RWPE2 (cell line): ENCODE measurements at regions not wholly inside any gene's neighbourhood (a gene's known extent, or its start where the extent isn't known, plus 50 kb on each side); places are given as distances from the start of the nearest gene placed in this dataset.

ENCODE experiments used
- ATAC-seq: fragments of 200-7000 bp; cut with Tn5 transposase; 3 replicates; pipeline ENCODE4 v1.9.1; 2021; ENCODE audit warnings: low read depth
- DNase-seq: peaks from one replicate; pipeline ENCODE4 v3.0.0-alpha.2; 2020; ENCODE audit warnings: low spot score
- H3K27ac ChIP-seq: fragments of 450-650 bp; 2 replicates; pipeline ENCODE4 v1.5.1; 2017; ENCODE audit warnings: mild to moderate bottlenecking; ENCODE audit not compliant: poor library complexity, severe bottlenecking
- H3K27me3 ChIP-seq: fragments of 250-450 bp; sonication (Bioruptor Pico); 2 replicates; pipeline ENCODE4 v1.5.1; 2021; ENCODE audit warnings: mild to moderate bottlenecking, moderate library complexity; ENCODE audit not compliant: insufficient read depth, poor library complexity, severe bottlenecking
- H3K36me3 ChIP-seq: fragments of 250-450 bp; sonication (Bioruptor Pico); 2 replicates; pipeline ENCODE4 v1.5.1; 2020; ENCODE audit warnings: low read depth, mild to moderate bottlenecking, moderate library complexity
- H3K4me1 ChIP-seq: fragments of 250-450 bp; sonication (Bioruptor Pico); 2 replicates; pipeline ENCODE4 v1.5.1; 2021; ENCODE audit warnings: mild to moderate bottlenecking, moderate library complexity; ENCODE audit not compliant: insufficient read depth, poor library complexity, severe bottlenecking
- H3K4me3 ChIP-seq: fragments of 250-450 bp; sonication (Bioruptor Pico); 2 replicates; pipeline ENCODE4 v1.5.1; 2021; ENCODE audit warnings: mild to moderate bottlenecking, moderate library complexity; ENCODE audit not compliant: severe bottlenecking
- H3K9me3 ChIP-seq: fragments of 250-450 bp; sonication (Bioruptor Pico); 2 replicates; pipeline ENCODE4 v1.5.1; 2021; ENCODE audit warnings: mild to moderate bottlenecking, moderate library complexity; ENCODE audit not compliant: severe bottlenecking
- CTCF ChIP-seq: fragments of 450-650 bp; IDR thresholded peaks from one replicate; pipeline ENCODE4 v1.5.1; 2017; ENCODE audit warnings: mild to moderate bottlenecking, moderate library complexity; ENCODE audit not compliant: poor library complexity, severe bottlenecking

- Histone ChIP-seq H3K9me3 (no peaks in the 10 kb centered on the region), H3K36me3 (no peaks in the 10 kb centered on the region), H3K27me3 (no peaks in the 10 kb centered on the region), H3K27ac (no peak overlapping the region), H3K4me1 (no peaks in the 10 kb centered on the region), H3K4me3 (no peak overlapping the region)
- TF ChIP-seq CTCF = no peak
- no peak for ATAC-seq
- no peak for DNase-seq
These were observed 1427.1 kb downstream of the LRRC4C start for GRCh38 chr11:40032331-40032730.

DNA sequence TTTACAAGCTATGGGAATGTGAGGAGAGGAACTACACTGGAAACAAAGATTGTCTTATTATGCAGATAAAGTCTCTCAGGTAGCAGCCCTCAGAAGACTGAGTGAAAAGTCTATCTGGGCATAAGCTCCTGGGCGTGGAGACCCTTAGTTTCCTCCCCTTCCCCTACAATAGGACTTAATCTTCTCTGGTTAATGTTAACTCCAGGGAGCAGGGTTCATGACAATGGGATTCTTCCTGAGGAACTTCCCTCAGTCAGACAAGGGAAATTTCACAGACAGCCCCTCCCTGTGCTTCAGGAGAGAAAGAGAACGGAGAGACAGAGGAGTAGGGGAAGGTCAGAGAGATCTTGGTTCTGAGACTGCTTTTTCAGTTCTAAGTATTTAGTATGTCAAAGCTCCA is 1428.6 kb downstream of the LRRC4C start:
- Histone ChIP-seq H3K9me3 (no peaks in the 10 kb centered on the region), H3K27me3 (no peaks in the 10 kb centered on the region), H3K27ac (no peak overlapping the region), H3K36me3 (no peaks in the 10 kb centered on the region), H3K4me3 (no peak overlapping the region), H3K4me1 (no peaks in the 10 kb centered on the region)
- no peak for DNase-seq
- no peak for ATAC-seq
- TF ChIP-seq CTCF = no peak

DNA sequence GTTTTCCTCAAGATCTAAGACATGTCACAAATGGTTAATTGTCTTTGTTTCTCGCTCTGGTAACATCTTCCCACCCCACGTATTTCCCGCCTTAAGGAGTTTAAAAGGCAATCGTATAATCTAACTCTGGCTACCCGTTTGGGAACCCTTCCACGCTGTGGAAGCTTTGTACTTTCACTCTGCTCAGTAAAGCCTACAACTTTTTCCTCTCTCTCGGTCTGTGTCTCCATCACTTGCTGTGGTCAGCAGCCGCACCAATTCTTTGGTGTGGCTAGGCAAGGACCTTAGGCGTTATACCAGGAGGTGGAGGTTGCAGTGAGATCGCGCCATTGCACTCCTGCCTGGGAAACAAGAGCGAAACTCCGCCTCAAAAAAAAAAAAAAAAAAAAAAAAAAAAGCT is 1430.1 kb downstream of the LRRC4C start:
- DNase-seq (no peak), ATAC-seq (0 out of 3 replicates have a peak, but pooled peaks have one; percentile 25)
- Histone ChIP-seq H3K27ac (no peak overlapping the region), H3K36me3 (no peaks in the 10 kb centered on the region), H3K27me3 (no peaks in the 10 kb centered on the region), H3K4me1 (no peaks in the 10 kb centered on the region), H3K4me3 (no peak overlapping the region), H3K9me3 (no peaks in the 10 kb centered on the region)
- TF ChIP-seq CTCF = no peak

GRCh38 chr11:40027720-40028119 is 1431.7 kb downstream of the LRRC4C start:
- H3K27ac ChIP-seq = no peak overlapping the region
- no peak overlapping the region for H3K4me3 ChIP-seq
- ATAC-seq (no peak), DNase-seq (no peak)
- H3K36me3 ChIP-seq = no peaks in the 10 kb centered on the region
- no peaks in the 10 kb centered on the region for H3K4me1 ChIP-seq
- no peaks in the 10 kb centered on the region for H3K9me3 ChIP-seq
- TF ChIP-seq CTCF = no peak
- H3K27me3 ChIP-seq = no peaks in the 10 kb centered on the region

DNA sequence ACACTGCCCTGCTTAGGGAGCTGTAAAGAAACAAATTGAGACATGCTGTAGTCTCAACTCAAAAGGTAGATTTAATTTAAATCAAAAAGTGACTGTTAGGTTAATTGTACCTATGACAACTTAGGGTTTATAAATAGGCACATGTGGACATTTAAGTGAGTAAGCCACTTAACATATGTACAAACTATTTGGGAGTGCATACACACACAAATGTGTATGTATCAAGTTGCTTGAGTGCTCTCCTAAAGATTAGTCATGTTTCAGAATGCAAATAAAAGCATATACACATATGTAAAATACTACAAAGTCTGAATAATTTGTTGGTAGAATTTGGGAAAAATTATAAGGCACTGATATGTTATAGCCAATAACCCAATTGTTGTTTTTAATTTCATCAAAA is 1435.7 kb downstream of the LRRC4C start:
- Histone ChIP-seq H3K27ac (no peak overlapping the region), H3K9me3 (no peaks in the 10 kb centered on the region), H3K4me3 (no peak overlapping the region), H3K4me1 (no peaks in the 10 kb centered on the region), H3K27me3 (no peaks in the 10 kb centered on the region), H3K36me3 (no peaks in the 10 kb centered on the region)
- DNase-seq (no peak), ATAC-seq (no peak)
- no peak for TF ChIP-seq CTCF
